GM18511 (cell line): ENCODE measurements at regions not wholly inside any gene's neighbourhood (a gene's known extent, or its start where the extent isn't known, plus 50 kb on each side); places are given as distances from the start of the nearest gene placed in this dataset.

Experiments used
- ATAC-seq: cut with Tn5 transposase; IDR thresholded peaks from one replicate; pipeline ENCODE4 v1.9.1; 2021; ENCODE audit warnings: mild to moderate bottlenecking, moderate library complexity; ENCODE audit not compliant: unreplicated experiment

DNA sequence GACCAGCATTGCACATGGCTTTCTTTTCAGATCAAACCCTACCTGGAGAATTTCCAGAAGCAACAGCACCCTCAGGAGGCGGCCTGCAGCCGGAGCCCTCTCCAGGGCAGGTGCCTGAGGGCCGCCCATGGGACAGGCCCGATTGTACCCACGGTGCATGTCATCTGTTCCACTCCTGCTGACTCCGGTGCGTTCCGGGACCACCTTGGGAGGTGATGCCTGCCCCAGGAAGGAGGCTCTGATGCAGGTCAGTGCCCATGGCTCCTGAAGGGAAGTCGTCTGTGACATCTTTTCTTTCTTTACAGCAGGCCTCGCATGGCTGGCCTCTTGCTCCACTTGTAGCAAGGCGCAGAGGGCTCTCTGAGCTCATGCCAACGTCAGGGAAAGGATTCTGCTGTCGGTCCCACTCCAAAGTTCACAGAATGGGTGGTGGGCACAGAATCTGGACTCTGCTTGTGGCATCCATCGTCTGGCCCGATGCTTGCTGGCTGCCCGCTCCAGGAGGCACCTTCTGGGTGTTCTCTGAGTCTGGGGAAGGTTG lies 160.7 kb upstream of the RTL1 start:
- ATAC-seq, result no peak

DNA sequence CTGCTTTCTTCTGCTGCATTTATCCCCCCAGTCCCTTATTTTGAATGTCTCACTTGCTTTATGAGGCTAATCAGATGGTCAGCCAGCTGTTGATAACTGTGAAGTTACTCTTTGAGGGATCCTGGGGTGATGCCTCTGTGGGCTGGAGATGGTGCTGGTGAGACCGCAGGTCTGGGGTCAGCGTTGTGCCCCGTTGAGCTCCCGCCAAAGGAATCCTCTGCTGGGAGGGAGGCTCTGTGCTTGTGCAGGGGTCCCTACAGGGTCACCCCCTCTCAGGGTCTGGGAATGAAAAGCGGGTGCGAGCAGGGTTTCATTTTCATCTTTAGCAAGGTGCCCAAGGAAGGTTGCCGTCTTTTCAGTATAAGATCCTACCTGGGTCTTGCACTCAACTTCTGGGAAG lies 161.2 kb upstream of the RTL1 start:
- no peak for ATAC-seq

- ATAC-seq, result no peak
Measured at GRCh38 chr14:101065246-101065645, 161.7 kb upstream of the RTL1 start.

GRCh38 chr14:101065696-101066694 lies 162.5 kb upstream of the RTL1 start:
- ATAC-seq, result no peak

DNA sequence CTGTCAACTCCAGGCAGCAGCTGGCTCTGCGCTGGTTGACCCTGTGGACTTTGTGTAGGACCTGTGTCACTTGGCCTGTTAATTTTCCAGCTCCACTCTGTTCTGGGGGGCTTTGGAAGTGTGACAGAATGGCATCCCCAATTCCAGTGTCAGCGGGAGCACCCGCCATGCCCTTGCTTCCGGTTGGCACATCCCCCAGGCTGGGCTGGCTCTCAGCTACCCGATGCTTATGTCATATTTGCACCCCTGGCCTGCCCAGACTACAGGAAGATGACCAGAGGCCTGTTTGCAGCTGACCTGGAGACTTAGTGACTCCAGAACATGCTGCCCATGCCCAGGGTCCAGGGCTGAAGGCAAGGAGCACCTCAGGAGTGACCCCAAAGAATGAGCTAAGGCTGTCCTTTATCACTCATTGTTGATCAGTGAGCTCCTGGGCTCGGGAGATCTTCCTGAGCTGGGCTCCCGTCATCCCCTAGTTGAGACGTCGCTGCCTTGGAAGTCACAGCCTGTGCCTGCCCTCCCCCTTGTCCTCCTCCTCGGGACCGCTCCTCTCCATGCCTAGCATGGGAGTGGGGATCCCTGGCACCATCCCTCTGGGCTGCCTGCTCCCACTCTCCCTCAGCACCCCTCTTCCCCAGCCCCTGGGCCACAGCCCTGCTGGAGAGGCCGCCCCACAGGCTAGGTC lies 163.4 kb upstream of the RTL1 start:
- ATAC-seq, result no peak

DNA sequence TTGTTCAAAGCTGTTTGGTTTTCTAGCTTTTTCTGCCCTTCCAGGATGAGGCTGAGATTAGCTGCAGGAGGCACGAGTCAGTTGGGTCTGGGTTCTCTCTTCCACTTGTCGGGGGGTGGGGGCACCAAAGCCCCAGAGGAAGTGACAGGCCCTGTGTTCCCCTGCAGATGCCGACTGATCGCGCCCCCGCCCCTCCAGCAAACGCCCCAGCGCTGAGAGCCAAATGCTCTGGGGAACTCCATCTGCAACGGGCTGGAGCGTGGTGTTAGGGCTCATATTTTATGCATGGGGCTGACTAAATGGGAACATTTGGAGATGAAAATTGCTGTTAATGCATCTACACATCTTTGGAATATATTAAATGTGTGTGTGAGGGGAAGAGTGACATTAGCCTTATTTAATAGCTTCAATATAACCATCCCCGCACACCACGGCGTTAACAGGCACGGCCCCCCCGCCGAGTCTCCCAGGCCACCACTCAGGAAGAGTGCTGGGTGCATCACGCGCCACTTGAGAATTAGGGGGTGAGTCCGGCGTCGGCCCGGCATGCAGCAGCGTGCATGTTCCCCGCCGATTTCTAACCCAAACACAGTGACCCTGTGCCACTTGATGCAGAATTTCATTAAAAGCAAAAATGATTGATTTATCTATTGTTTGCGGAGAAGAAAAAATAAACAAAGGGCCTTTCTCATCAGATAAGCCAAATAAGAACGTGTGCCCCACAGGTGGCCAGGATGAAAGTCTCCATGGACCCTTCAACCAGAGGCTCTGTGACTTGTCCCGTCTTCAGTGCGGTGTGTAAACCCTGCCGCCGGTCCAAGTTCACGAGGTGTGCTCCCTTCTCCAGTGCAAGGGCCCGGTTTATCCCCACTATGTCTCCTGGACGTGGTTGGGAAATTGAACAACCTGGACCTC lies 165.0 kb upstream of the RTL1 start:
- no peak for ATAC-seq

DNA sequence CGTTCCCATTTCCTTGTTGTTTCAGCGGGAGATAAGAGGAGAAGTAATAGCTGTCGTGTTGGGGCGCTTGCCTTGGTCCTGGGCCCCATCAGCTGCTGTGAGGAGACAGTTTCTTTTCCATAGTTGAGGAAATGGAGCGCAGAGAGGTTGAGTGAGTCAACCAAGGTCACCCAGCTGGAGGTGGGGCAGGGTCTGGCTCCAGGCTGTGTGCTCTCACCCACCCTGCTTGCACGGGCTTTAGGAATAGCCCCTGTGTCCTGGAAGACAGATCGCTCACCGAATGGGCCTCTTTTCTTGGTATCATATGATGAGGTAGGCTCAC lies 165.7 kb upstream of the RTL1 start:
- no peak for ATAC-seq

DNA sequence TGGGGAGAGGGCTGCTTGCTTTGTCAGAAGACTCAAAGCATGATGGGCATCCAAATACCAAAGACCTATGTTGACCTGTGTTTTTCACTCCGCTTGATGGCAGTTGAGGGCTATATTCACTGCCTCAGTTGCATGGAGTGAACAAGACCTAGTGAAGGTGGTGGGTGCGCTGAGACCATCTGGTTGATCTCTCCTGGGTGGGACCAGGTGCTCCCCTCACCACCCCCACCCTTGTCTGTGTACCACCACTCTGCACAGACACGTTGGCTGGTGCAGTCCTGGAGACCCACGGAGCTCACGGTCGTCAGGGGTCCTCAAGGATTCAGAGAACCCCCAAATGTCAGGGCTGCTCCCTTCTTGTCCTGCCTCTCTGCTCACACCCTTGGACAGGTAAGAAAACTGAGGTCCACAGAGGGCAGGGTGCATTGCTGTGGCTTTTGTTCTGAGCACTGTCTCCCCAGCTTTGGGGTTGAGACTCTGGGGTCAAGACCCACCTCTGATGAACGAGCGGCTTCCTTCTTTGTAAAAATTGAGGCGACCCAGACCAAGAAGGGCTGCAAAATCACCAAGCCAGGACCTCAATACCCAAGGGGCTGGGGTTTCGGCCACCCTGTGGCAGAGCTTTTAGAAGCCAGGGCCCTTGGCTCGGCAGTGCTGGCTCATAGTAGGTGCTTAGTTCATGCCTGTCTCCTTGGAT lies 166.3 kb upstream of the RTL1 start:
- ATAC-seq, result no peak

GRCh38 chr14:101070540-101071492 lies 167.3 kb upstream of the RTL1 start:
- no peak for ATAC-seq

DNA sequence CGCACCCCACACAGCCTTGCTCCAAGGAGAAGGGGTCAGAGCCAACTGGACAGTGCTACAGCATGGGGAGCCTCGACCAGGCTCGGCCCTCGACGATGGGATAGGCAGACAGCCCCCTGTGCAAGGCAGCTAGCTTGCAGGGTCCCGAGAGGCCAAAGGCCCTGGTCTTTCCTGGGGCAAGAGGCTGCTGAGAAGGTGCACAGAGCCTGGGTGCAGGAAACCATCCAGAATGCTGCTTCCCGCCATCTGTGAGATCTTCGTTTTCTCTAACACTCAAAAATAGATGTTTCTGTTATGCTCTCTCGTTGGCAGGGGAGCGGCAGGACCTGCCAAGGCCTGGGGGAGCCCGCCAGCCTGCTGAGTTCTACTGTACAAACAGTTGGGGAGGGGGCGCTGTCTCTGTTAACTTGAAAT lies 168.0 kb upstream of the RTL1 start:
- ATAC-seq, result no peak

DNA sequence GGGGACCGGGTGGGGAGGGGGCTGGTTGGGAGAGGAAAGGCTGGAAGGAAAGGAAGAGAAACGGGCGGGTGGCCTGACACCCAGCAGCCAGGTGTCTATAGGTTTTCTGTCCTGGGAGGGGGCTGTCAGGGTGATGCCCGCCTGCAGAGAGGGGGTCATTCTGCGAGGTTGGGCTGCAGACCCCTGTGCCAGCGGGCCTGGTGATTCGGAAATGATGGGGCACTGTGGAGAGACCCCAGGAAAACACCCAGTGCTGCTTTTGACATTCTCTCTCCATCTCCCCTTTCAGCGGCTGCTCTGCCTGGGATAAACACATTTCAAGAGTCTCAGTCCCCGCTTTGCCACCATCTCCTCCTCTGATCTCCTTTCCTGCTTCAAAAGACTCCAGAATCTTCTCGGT lies 168.5 kb upstream of the RTL1 start:
- no peak for ATAC-seq

- ATAC-seq, result no peak
Measured at GRCh38 chr14:101072531-101072930, 169.0 kb upstream of the RTL1 start.

GRCh38 chr14:101072945-101073597 lies 169.5 kb upstream of the RTL1 start:
- ATAC-seq, result peak; percentile 85

DNA sequence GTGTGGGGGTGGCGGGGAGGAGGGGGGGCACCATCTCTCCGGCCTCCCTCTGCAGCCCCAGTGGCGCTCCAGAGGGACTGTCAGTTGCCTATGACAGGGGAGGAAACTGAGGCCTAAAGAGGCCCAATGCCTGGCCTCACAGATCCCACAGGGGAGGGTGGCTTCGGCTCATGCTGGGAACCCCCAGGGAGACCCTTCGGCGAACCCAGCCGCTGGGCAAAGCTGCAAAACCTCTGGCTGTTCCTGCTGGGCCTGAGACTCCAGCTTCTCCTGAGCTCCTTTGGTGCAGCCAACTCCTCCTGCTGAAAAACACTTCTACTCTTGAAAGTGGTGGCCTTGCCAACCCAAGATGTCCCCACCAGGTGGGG lies 170.1 kb upstream of the RTL1 start:
- ATAC-seq, result no peak

DNA sequence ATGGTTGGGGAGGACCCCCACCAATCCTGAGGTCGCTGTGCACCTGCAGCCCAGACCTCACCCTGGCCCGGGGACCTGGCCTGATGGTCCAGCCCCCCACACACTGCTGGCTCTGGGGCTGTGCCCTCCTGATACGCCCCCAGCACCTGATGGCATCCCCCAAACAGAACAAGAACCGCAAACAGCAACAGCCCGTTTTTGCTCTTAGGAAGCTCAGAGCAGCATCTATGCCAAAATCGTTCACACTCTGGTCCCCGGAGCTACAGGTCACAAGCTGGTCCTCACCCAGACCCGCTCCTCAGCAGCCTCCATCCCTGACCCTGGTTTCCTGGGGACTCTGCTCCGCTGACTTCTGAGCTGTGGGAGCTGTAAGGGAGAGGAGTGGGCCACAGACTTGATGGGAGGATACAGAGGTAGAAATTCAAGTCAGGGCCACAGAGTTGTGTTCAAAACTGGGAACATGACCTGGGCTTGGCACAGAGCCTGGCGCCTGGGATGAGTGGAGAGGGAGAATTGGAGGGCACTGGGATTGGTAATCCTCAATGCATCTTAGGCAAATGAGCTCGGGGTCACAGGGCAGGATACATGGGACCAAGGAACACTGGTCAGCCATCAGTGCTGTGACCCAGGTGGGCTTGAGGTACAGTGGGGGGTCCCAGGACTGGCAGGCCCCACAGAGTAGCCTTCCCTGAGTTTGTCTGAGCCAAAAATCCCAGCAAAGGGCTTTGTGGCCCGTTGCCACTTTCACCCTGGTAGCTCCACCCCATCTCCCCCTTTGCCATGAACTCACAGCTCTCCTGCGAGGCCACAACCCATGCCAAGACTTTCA lies 170.9 kb upstream of the RTL1 start:
- no peak for ATAC-seq

DNA sequence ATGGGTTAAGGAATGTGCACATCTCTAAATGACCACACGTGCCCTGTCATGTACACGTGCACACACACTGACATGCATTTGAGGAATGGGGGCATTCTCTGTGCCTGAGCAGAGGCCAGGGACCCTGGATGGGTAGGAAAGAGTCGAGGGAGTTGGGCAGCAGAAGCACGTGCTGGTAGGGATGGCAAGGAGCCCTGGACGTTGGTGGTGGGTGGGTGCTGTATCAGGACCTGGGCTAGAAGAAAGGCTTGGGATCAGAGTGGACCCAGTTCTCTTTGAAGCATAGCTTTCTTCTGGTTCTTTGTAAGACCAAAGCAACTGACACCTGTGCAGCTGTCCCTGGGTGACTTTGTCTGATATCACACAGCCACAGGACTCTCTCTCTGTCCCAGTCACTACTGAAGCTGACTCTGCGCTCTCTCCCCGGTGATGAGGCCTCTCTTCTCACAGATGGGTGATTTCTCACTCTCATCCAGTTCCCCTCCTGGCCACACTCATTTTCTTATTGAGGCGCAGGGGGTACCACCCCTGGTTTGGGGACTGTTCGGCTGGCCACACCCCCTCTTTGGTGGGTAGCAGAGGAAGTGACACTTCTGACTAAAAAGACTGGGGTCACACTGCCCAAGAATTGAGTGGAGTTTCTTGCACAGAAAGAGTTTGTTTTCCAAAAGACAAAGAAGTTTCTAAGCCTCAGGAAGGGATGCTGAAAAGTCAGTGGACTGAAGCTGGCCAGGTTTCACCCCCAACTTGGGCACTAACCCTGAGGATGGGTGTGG lies 171.7 kb upstream of the RTL1 start:
- ATAC-seq, result peak; percentile 74

- ATAC-seq, result no peak
Measured at GRCh38 chr14:101075801-101076413, 172.4 kb upstream of the RTL1 start.
